Epithelial cell of prostate (primary cell): ENCODE measurements at regions not wholly inside any gene's neighbourhood (a gene's known extent, or its start where the extent isn't known, plus 50 kb on each side); places are given as distances from the start of the nearest gene placed in this dataset.

ENCODE experiments used
- DNase-seq: peaks from one replicate; pipeline ENCODE4 v3.0.0-alpha.2; 2011; ENCODE audit warnings: low read depth, low spot score
- H3K27ac ChIP-seq: fragments of 450-650 bp; 2 replicates; pipeline ENCODE4 v1.5.1; 2017; ENCODE audit warnings: mild to moderate bottlenecking

DNA sequence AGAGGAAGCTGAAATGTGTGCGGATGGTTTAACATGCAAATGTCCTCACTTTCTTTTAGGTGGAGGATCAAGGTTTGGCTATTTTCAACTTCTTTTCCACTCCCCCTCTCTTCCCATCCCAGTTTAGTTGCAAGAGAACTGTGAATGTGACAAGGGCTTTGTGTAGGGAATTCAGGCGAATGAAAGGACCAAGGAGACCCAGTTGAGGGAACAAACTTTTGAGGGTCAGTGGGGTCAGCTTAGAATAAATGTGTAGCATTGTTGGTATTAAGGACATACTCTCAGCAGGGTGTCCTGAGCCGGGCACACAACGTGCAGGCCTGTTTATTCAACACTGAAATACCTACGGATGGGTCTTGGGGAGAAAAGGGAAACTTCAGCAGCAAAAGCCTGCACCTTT lies 346.0 kb downstream of the PMP22 start:
- no peak overlapping the region for H3K27ac ChIP-seq
- no peak for DNase-seq

DNA sequence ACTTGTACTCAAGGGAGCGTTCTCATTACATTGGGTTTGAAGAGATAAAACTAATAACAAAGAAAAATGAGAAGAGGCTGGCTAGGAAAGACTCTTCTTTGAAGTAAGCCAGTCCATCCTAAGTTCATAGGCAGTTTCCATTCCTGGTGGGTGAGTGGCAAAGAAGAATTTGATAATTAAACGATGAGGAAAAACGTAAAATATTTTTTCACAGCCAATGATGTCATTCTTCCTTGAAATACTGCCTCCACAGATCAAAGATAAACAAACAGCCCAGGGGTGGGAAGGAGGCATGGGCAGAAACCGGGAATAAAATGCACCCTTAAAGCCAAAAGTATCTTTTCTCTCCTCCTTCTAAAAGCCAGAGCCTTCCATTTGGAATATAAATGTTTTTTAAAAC lies 346.6 kb downstream of the PMP22 start:
- no peak for DNase-seq
- no peak overlapping the region for H3K27ac ChIP-seq

DNA sequence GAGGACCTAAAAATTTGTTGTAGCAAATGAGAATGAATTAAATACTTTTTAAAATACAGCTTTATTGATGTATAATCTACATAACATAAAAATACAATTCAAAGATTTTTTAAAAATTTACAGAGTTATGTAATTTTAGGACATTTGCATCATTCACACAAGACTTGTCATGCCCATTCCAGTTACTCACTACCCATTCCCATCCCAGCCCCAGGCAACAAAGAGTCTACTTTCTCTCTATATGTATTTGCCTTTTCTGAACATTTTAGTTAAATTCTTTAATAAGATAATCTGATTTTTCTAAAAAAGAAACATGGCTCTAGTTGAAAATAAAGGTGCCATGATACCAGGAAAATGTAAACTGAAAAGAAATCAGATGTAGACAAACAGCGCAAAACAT lies 354.2 kb downstream of the PMP22 start:
- H3K27ac ChIP-seq: no peak overlapping the region
- DNase-seq: no peak

DNA sequence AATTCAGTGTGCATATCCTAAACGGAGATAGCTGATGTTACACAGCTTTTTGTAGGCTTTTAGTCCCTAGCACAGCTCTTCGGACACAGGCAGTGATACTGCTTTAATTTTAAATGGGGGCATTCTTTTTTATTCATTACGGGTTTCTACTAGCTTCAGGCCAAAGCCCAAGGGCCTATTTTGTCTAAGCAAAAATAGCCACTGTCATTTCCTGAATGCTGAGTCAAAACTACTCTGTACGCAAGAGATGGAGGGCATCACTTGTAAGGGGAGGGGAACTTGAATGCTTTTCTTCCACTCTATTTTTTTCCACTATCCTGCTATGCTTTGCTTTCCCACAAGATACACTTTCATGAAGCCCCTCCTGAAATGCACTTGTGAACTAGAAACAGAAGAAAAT lies 360.7 kb downstream of the PMP22 start:
- DNase-seq: no peak
- H3K27ac ChIP-seq: no peak overlapping the region

- no peak overlapping the region for H3K27ac ChIP-seq
- DNase-seq: no peak
Observed at GRCh38 chr17:14903854-14904253, 361.3 kb downstream of the PMP22 start.

DNA sequence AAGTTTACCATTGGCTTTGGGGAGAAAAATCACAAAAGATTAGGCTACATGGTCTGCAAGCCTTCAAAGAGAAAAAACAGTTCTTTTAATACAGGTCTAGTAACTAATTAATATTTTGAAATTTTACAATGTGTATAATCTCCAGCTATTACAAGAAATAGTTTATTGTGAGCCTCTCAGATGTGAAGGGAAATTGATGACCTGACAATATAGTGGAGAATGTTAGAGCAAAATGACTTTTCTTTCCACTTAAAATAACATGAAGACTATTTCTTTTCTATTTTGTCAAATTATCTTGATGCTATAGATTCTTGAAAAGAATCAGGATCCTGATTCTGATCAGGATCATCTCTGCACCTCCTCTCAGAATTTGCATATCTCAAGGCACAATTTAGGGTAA lies 362.3 kb downstream of the PMP22 start:
- DNase-seq: no peak
- no peak overlapping the region for H3K27ac ChIP-seq

DNA sequence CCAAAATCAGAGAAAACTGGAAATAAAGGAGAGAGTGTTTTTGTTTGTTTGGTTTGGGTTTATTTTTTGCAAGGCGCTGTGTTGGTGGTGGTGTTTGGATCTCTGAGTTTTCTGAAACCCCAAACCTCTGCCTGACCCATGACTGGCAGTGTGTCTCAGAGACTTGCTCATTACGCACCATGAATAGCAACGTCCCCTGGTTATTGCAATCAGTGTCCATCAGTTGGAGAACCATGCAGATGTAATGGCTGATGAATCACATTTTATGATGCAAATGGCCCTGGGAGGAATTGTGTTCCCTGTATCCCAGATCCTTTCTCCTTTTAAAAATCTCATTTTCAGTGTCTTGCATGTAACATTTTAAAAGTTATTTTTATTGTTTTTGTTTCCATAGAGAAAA lies 362.8 kb downstream of the PMP22 start:
- H3K27ac ChIP-seq: no peak overlapping the region
- DNase-seq: no peak

DNA sequence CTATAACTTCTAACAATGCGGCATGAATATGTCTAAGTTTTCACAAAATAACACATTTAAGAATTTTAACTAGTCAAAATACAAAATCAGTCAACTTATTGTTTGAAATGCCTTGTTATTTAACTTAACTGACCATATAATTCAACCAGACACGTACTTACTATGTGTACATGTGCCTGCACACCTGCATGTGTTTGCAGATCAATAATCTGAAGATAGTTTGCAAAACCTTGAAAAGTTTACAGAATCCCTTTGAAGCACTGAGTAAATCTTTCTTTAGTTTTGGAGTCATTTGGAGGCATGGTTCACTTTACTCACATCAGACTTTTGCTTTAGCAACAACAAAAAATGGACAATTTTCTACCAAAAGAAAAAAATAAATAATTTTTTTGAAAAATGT lies 363.8 kb downstream of the PMP22 start:
- no peak for DNase-seq
- no peak overlapping the region for H3K27ac ChIP-seq

DNA sequence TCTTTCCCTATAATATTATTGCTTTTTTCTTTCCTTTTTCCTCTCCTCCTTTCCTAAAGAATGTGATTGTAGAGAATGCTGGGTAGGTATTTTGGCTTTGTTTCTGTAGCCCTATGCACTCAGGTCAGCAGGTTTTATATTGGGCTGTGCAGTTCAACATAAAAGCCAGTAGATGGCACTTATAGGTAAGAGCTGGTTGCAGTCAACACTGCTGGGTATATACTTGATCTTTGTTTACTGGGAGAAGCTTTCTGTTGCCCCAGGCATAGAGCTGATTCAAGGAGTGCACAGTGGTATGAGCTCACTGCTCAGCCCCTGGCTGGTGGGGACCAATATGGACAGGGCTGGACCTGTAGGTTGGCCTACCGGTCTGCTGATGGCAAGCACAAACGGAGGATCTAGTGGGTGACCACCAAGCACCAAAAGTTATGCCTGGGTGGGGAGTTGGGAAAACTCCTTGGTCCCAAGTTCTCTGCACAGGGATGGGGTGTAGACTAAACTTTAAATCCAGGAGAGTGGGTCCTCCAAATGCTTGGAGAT lies 378.9 kb downstream of the PMP22 start:
- no peak overlapping the region for H3K27ac ChIP-seq
- DNase-seq: peak; percentile 29

DNA sequence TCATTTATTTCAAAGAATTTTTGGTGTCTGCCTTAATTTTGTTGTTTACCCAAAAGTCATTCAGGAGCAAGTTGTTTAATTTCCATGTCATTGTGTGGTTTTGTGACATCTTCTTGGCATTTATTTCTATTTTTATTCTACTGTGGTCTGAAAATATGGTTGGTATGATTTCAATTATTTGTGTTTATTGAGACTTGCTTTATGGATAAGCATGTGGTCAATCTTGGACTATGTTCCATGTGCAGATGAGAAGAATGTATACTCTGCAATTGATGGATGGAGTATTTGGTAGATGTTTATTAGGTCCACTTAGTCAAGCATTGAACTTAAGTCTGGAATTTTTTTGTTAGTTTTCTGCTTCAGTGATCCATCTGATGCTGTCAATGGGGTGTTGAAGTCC lies 383.0 kb downstream of the PMP22 start:
- DNase-seq: no peak
- no peak overlapping the region for H3K27ac ChIP-seq

DNA sequence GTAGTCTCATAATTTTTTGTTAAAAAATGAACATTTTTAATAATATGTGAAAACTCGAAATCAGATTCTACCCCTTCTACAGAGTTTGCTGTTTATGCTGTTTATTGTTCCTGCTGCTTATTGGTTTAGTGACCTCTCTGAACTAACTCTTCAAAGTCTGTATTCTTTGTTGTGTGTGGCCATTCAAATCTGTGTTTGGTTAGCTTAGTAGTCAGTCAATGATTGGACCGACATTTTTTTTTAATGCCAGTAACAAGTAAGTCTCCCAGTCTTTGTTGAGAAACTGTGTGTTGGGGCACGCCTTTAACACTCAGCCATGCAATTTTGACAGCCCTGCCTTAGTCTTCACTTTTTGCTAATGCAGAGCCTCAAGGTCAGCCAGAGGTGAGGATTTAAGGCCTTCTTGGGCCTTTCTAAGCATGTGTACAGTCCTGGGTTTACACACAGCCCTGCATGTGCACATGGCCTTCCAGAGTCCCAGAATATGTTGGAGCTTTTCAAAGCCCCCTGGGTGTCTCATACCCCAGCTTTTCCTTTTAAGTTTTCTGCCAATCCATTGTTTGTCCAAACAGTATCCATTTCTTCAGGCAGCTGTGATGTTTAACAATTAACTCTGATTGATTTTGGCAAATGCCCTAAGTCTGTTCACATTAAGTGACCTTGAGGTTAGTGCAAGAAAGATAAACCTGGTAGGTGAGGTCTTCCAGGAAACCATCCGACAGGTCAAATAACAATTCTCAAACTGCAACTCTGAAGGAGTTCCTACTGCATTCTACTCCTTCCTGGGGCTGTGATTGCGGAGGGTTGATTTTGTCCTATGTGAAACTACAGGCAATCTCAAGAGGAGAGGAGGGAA lies 389.3 kb downstream of the PMP22 start:
- DNase-seq: no peak

DNA sequence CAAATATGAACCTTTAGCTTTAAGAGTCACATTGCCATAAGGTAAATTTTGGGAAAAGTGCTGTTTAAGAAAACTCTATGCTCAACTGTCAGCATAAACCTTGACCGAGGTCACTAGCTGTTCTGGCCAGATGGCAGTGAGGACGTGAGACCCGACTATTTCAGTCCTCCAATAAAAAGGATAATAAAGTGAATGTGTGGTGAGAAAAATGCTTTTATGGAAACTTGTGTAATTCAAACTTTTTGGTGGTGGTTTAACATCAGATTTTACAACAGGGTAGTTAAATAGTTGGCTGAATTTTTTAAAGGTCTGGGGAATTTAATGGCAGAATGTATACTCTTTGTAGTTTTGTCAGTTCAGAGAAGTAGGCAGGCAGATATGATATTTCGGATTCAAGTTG lies 391.1 kb downstream of the PMP22 start:
- DNase-seq: no peak

More for the DNA sequence above, 389.3 kb downstream of the PMP22 start:
- H3K27ac ChIP-seq: no peak overlapping the region

DNA sequence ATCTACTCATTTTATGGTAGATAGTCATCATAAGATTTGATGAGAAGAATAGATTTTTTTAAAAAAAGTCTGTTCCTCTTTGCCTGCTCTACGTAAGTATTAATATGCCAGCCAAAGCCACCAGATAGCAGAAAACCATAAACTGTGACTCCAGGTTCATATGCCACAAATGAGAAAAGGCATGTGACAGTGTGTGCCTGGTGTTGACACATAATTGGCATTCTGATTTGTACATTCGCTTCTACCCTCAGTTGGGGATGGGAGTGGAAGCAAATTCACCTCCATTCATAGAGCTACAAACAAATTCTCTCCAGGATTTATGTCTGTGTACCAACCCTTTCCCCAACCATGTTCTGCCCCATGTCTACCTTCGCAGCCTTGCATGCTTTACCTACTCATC lies 391.6 kb downstream of the PMP22 start:
- DNase-seq: no peak

More for the DNA sequence above, 391.1 kb downstream of the PMP22 start:
- H3K27ac ChIP-seq: no peak overlapping the region

DNA sequence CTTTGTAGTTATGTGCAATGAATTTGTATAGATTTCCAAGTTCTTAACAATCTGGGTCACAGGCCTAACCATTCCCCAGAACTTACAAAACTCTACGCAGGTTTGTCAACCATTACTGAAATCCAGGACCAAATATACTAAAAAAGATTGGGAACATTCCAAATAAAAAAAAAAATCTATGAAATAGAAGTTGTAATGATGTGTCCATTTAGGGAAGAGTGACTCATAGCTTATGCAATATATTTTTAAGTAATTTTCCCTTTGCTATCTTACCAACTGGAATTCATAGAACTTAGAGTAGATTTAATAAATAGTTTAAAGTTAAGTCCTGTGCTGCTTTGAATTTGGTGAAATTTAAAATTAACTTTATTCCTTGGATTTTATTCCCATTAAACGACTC lies 393.2 kb downstream of the PMP22 start:
- no peak for DNase-seq
- H3K27ac ChIP-seq: no peak overlapping the region

More for the DNA sequence above, 391.6 kb downstream of the PMP22 start:
- H3K27ac ChIP-seq: no peak overlapping the region

DNA sequence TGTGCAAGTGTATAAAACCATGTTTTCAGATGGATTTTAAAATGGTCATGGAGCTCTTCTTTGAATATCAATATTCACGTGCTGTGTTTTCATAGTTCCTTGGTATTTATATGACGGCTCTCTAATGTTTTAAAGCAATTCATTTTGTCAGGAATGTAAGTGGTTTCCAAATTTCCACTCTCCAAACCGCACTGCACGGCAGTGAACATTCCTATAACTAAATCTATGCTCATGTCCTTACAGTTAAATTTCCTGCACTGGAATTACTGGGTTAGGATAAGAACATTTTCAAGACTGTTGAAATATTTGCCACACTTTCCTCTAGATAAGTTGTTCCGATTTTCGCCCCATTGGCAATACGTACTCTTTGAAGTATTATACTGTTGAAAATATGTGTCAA lies 398.9 kb downstream of the PMP22 start:
- no peak overlapping the region for H3K27ac ChIP-seq

GRCh38 chr17:14864127-14864526 lies 401.0 kb downstream of the PMP22 start:
- DNase-seq: no peak
- H3K27ac ChIP-seq: no peak overlapping the region

More for the DNA sequence above, 398.9 kb downstream of the PMP22 start:
- no peak for DNase-seq

DNA sequence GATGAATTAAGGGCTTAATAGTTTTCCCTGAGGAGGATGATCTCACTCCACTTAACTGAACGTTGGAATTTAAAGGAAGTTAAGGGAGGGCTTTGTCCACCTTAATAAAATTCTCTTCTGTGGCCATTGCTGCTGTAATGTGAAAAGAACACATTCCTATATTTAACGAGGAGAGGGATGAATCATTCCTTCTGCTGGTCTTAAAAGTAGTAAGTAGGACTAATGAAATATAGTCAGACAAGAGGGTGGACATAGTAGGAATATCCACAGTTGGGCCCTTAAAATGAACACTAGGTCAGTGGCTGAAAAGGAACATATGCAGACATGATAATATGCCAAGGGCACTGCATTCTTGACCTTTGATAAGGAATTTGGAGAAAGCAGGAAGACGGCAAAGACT lies 405.6 kb downstream of the PMP22 start:
- DNase-seq: no peak
- H3K27ac ChIP-seq: no peak overlapping the region

GRCh38 chr17:14856176-14856575 lies 408.9 kb downstream of the PMP22 start:
- no peak for DNase-seq
- H3K27ac ChIP-seq: no peak overlapping the region

DNA sequence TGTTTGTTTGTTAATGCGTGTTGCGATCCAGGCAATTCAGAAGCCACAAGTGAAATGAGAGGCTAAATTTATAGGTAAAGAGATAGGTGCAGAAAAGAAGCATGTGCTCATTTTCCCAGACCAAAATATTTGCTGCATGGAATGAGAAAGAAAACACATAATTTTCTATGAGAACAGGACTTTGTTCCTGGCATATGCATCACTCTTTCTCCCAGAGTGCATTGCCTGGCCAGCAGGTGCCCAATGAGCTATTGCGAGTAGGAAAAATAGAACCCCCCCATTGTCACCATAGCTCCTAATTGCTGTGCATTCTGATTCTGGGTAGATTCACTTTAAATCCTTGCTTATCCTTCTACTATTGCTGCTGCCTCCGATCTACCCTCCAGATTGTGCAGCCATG lies 410.4 kb downstream of the PMP22 start:
- no peak overlapping the region for H3K27ac ChIP-seq

GRCh38 chr17:14845591-14846281 lies 419.4 kb downstream of the PMP22 start:
- H3K27ac ChIP-seq: peak overlapping the region; percentile 87
- DNase-seq: peak; percentile 87

More for the DNA sequence above, 410.4 kb downstream of the PMP22 start:
- no peak for DNase-seq

DNA sequence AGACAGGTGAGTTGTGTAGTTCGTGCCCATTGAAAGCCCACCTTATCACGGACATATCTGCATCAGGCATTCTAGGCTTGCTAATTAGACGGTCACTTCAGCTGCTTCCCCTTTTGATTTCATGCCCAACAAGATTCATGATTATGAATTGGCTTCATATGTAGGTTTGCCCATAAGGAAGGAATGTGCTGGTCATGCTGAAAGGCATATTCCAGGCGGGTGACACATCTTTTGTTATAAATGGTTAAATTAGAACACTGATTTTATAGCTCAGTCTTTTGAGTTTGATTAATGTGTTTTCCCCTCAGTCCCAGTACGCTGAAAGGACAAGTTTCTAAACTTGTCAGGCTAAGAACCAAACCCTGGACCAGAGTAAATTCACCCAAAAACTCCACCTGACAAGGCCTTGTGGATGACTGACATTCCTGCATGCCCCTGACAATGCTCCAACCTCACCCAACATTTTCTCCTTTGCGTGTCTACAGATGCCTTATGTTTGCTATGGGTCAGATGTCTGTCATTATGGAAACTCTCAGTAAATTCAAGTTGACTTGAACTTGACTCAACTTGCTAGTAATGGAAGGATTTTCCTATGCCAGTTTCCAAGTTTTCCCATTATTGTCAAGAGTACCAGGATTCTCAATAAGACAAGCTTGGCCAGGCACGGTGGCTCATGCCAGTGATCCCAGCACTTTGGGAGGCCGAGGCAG lies 421.9 kb downstream of the PMP22 start:
- peak; percentile 26 for DNase-seq
- peak overlapping the region; percentile 87 for H3K27ac ChIP-seq
